ENCODE measurements at regions not wholly inside any gene's neighbourhood (a gene's known extent, or its start where the extent isn't known, plus 50 kb on each side); places are given as distances from the start of the nearest gene placed in this dataset.
"Not testable (repeated sequence)": the region's sequence is repeated elsewhere in the genome, so short reads cannot be mapped to it uniquely, and the experiment has no call there.

GRCh38 chrX:86930419-86930818, 587.2 kb upstream of the KLHL4 start:
- intact Hi-C loops (cut with DNase I) = no loop called here
- no peak for DNase-seq
- WGBS, 2 donors = 63 to 67% methylated on average over 1 of the region's 1 CpG

GRCh38 chrX:86935988-86936387, 581.6 kb upstream of the KLHL4 start:
- H3K27ac ChIP-seq = no peak overlapping the region
- no peaks in the 10 kb centered on the region for H3K4me1 ChIP-seq
- no peaks in the 10 kb centered on the region for H3K36me3 ChIP-seq
- intact Hi-C loops (cut with DNase I) = no loop called here
- no peak for TF ChIP-seq POLR2A (IDR thresholded peaks at IDR 0.05)
- no peak for TF ChIP-seq CTCF (IDR thresholded peaks at IDR 0.05)
- DNase-seq = no peak
- no peaks in the 10 kb centered on the region for H3K9me3 ChIP-seq
- H3K4me3 ChIP-seq = no peak overlapping the region
- WGBS, 2 donors = 71% methylated on average over 3 of the region's 5 CpGs; no CpG with 5 or more reads in 1 of the 2 donors
- no peaks in the 10 kb centered on the region for H3K27me3 ChIP-seq

More at GRCh38 chrX:86930419-86930818, 587.2 kb upstream of the KLHL4 start:
- no peak overlapping the region for H3K27ac ChIP-seq
- no peaks in the 10 kb centered on the region for H3K9me3 ChIP-seq
- TF ChIP-seq POLR2A (IDR thresholded peaks at IDR 0.05) (no peak), CTCF (IDR thresholded peaks at IDR 0.05) (no peak)
- H3K27me3 ChIP-seq = no peaks in the 10 kb centered on the region
- no peak overlapping the region for H3K4me3 ChIP-seq
- H3K4me1 ChIP-seq = no peaks in the 10 kb centered on the region
- H3K36me3 ChIP-seq = no peaks in the 10 kb centered on the region

- no peaks in the 10 kb centered on the region for H3K27me3 ChIP-seq
- no peak overlapping the region for H3K4me3 ChIP-seq
- no peak for DNase-seq
- H3K9me3 ChIP-seq = no peaks in the 10 kb centered on the region
- no peaks in the 10 kb centered on the region for H3K36me3 ChIP-seq
- intact Hi-C loops (cut with DNase I) = no loop called here
- H3K27ac ChIP-seq = no peak overlapping the region
- WGBS, 2 donors = 6 to 13% methylated on average over 1 of the region's 1 CpG
- no peak for TF ChIP-seq POLR2A (IDR thresholded peaks at IDR 0.05)
- peak in 3 of 6 experiments; percentile 19 to 41 (median 24) for TF ChIP-seq CTCF (IDR thresholded peaks at IDR 0.05)
- H3K4me1 ChIP-seq = no peaks in the 10 kb centered on the region
These were observed 571.0 kb upstream of the KLHL4 start for GRCh38 chrX:86946569-86946968.

GRCh38 chrX:86964321-86964720, 553.3 kb upstream of the KLHL4 start:
- intact Hi-C loops (cut with DNase I) = no loop called here
- H3K27me3 ChIP-seq = peaks cover 0 to 3% (median 0%) of the 10 kb centered on the region in 4 donors
- no peak overlapping the region for H3K4me3 ChIP-seq
- DNase-seq = no peak
- no peak overlapping the region for H3K27ac ChIP-seq
- no peaks in the 10 kb centered on the region for H3K9me3 ChIP-seq
- no peak for TF ChIP-seq CTCF (IDR thresholded peaks at IDR 0.05)
- TF ChIP-seq POLR2A (IDR thresholded peaks at IDR 0.05) = no peak
- H3K36me3 ChIP-seq = no peaks in the 10 kb centered on the region
- H3K4me1 ChIP-seq = no peaks in the 10 kb centered on the region

- intact Hi-C loops (cut with DNase I) = no loop called here
- Histone ChIP-seq H3K4me3 (no peak overlapping the region), H3K36me3 (no peaks in the 10 kb centered on the region), H3K4me1 (no peaks in the 10 kb centered on the region), H3K9me3 (no peaks in the 10 kb centered on the region), H3K27ac (no peak overlapping the region), H3K27me3 (no peaks in the 10 kb centered on the region)
- TF ChIP-seq POLR2A (IDR thresholded peaks at IDR 0.05) (no peak), CTCF (IDR thresholded peaks at IDR 0.05) (no peak)
- 40 to 51% methylated on average over 1 to 2 of the region's 2 CpGs for WGBS, 2 donors
- DNase-seq = no peak
These were observed 536.2 kb upstream of the KLHL4 start for GRCh38 chrX:86981326-86981879.

GRCh38 chrX:86987351-86987750, 530.3 kb upstream of the KLHL4 start:
- WGBS, 2 donors = 58 to 63% methylated on average over 3 to 4 of the region's 4 CpGs
- intact Hi-C loops (cut with DNase I); DNase-seq; H3K9me3 ChIP-seq; H3K27me3 ChIP-seq; H3K4me1 ChIP-seq; H3K4me3 ChIP-seq; H3K27ac ChIP-seq; H3K36me3 ChIP-seq: not testable (repeated sequence)
